HepG2 (cell line): ENCODE measurements at regions not wholly inside any gene's neighbourhood (a gene's known extent, or its start where the extent isn't known, plus 50 kb on each side); places are given as distances from the start of the nearest gene placed in this dataset.

Experiments used
- CHD4 ChIP-seq: fragments of 200-600 bp; sonication (generic); IDR thresholded peaks from 2 replicates; pipeline ENCODE4 v1.7.0; 2017; ENCODE audit warnings: mild to moderate bottlenecking, low read length, borderline replicate concordance
- EZH2 ChIP-seq: conservative IDR thresholded peaks from 2 replicates; pipeline ENCODE4 v1.6.1; 2012; ENCODE audit warnings: mild to moderate bottlenecking, low read depth, low read length, moderate library complexity
- HMG20B ChIP-seq: conservative IDR thresholded peaks from 2 replicates; pipeline ENCODE4 v1.6.1; 2016; ENCODE audit warnings: missing genetic modification reagents, missing compliant biosample characterization
- MAFF ChIP-seq: IDR thresholded peaks from 2 replicates; pipeline ENCODE4 v1.6.1; 2011; ENCODE audit warnings: low read depth, low read length, improper control_type of control experiment
- MYC ChIP-seq: sonication (generic); formaldehyde crosslinking; IDR thresholded peaks from 2 replicates; pipeline ENCODE4 v1.9.0; 2021; ENCODE audit warnings: missing genetic modification reagents, borderline replicate concordance
- PTBP1 ChIP-seq: fragments of 200-400 bp; formaldehyde crosslinking; IDR thresholded peaks from 2 replicates; pipeline ENCODE4 v1.6.1; 2018; ENCODE audit warnings: low read length, low read depth; ENCODE audit not compliant: poor library complexity, severe bottlenecking
- SP2 ChIP-seq: sonication (generic); formaldehyde crosslinking; IDR thresholded peaks from 2 replicates; pipeline ENCODE4 v1.5.1; 2020; ENCODE audit warnings: mild to moderate bottlenecking, missing genetic modification reagents
- TBP ChIP-seq: sonication (generic); formaldehyde crosslinking; IDR thresholded peaks from 2 replicates; pipeline ENCODE4 v1.5.0; 2020; ENCODE audit warnings: missing genetic modification reagents
- ZNF563 ChIP-seq: sonication (generic); formaldehyde crosslinking; IDR thresholded peaks from 2 replicates; pipeline ENCODE4 v1.8.0; 2022; ENCODE audit warnings: mild to moderate bottlenecking, moderate library complexity, missing genetic modification reagents
- TF ChIP-seq, protein P1 (sequence below): sonication (generic); formaldehyde crosslinking; IDR thresholded peaks from 2 replicates; pipeline ENCODE4 v1.9.0; 2021; ENCODE audit warnings: missing genetic modification reagents, mild to moderate bottlenecking, borderline replicate concordance
- TF ChIP-seq, protein P2 (sequence below): sonication (generic); formaldehyde crosslinking; IDR thresholded peaks from 2 replicates; pipeline ENCODE4 v1.5.0; 2020; ENCODE audit warnings: mild to moderate bottlenecking, missing genetic modification reagents, moderate library complexity

DNA sequence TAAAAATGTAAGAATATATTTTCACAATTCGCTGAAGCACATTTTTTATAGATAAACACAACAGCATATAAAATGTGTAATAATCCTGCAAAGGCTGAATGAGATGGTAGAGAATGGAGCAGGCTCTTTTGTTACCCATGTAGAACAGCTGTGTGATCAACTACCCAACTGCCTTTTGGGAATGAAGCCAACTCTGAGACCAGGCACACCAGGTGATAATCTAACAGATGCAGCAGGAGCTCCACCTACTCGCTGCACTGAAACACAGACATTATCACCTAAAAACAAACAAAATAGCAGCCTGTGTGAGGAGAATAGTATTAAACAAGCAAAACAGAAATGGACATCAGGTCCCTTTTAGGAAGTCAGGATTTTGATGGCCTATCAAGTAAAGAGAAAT, 183.3 kb downstream of the CCDC59 start:
- TF ChIP-seq EZH2: no peak
- TF ChIP-seq PTBP1: no peak
- TF ChIP-seq MAFF: no peak
- TF ChIP-seq ZNF563: no peak
- TF ChIP-seq SP2 (CRISPR knock-in tag): no peak
- TF ChIP-seq, protein P1, sequence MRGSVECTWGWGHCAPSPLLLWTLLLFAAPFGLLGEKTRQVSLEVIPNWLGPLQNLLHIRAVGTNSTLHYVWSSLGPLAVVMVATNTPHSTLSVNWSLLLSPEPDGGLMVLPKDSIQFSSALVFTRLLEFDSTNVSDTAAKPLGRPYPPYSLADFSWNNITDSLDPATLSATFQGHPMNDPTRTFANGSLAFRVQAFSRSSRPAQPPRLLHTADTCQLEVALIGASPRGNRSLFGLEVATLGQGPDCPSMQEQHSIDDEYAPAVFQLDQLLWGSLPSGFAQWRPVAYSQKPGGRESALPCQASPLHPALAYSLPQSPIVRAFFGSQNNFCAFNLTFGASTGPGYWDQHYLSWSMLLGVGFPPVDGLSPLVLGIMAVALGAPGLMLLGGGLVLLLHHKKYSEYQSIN (CRISPR knock-in tag): no peak
- no peak for TF ChIP-seq HMG20B (CRISPR knock-in tag)
- TF ChIP-seq CHD4: no peak
- TF ChIP-seq, protein P2, sequence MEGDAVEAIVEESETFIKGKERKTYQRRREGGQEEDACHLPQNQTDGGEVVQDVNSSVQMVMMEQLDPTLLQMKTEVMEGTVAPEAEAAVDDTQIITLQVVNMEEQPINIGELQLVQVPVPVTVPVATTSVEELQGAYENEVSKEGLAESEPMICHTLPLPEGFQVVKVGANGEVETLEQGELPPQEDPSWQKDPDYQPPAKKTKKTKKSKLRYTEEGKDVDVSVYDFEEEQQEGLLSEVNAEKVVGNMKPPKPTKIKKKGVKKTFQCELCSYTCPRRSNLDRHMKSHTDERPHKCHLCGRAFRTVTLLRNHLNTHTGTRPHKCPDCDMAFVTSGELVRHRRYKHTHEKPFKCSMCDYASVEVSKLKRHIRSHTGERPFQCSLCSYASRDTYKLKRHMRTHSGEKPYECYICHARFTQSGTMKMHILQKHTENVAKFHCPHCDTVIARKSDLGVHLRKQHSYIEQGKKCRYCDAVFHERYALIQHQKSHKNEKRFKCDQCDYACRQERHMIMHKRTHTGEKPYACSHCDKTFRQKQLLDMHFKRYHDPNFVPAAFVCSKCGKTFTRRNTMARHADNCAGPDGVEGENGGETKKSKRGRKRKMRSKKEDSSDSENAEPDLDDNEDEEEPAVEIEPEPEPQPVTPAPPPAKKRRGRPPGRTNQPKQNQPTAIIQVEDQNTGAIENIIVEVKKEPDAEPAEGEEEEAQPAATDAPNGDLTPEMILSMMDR (CRISPR knock-in tag): no peak
- no peak for TF ChIP-seq MYC (CRISPR knock-in tag)
- no peak for TF ChIP-seq TBP (CRISPR knock-in tag)
